ENCODE measurements at regions not wholly inside any gene's neighbourhood (a gene's known extent, or its start where the extent isn't known, plus 50 kb on each side); places are given as distances from the start of the nearest gene placed in this dataset.

DNA sequence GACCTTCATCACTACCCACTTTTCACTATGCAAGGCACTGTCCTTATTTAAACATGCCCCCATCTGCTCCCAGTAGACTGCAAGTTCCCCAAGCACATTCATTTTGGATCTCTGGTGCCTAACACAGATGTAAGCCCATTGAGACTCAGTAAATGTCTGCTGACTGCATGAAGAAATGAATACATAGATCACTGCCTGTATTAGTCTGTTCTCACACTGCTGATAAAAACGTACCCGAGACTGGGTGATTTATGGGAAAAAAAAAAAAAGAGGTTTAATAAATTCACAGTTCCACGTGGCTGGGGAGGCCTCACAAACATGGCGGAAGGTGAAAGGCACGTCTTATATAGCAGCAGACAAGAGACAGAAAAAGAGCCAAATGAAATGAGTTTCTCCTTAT is 204.9 kb downstream of the ATG4C start:
- no peak for FAIRE-seq

DNA sequence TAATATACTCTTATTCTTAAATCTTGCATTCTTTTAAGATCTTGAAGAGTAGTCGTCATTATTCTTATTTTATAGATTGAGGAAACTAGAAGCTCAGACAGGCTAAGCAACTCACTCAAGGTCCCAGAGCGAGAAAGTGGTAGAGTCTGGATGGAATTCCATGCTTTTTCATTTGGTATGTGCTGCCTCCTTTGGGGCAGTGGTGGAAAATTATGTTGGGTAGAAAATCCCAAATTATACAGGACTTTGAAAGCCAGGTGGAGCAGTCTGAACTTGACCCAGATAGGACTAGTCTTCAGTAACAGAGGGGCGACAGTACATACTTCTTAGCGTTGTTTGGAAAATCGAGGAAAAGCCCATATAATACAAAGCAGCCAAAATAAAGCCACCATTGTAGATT is 205.6 kb downstream of the ATG4C start:
- FAIRE-seq = no peak

DNA sequence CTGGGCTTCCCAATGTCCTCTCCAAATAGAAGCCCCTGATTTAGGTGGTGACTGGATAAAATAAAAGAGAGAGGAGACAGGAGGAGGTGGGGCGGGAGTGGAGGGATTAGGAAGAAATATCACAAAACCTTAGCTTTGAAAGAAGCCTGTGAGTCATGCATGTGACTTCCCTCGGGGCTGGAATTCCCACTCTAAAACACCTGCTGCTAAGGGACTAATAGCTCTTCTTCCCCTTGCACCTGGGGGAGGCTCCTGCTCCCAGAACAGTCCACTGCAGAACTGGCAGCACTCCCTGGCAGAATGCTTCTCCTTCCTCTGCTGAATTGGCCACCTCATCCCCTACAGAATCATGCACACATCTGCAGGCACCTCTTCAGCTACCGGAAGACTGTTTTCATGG is 207.2 kb downstream of the ATG4C start:
- no peak for FAIRE-seq

DNA sequence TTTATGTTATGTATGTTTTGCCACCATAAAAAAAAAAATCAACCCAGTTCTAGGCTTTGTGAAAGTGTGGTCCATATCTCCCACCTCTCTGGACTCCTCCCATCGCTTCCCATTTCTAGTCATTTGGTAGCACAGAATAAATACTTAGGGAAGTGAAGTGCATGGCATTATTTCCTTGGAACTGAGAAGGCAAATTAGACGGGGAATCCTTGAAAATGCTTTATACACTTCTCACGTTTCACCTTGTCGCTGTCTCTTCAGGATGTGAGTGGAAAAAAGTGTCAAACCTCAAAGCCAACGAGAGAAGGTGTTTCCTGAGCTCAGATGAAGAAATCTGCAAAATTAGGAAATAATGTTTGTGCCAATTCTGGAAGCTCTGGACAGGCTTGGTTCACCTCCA is 209.9 kb downstream of the ATG4C start:
- FAIRE-seq = no peak

DNA sequence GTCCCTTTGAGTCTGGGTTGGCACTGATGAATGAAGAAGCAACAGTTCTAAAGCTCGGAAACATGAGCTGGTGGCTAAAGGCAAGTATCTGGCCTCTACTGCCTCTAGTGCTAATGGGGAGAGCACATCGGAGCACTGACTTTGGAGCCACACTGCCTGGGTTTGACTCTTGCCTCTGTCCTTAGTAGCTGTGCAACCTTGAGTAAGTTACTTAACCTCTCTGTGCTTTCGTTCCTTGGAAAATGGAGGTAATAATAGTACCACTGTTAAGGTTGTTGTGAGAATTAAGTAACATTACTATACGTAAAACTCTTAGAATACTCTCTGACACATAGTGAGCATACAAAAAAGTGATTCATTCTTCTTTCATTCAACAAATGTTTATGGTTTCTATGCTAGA is 211.2 kb downstream of the ATG4C start:
- FAIRE-seq = no peak

DNA sequence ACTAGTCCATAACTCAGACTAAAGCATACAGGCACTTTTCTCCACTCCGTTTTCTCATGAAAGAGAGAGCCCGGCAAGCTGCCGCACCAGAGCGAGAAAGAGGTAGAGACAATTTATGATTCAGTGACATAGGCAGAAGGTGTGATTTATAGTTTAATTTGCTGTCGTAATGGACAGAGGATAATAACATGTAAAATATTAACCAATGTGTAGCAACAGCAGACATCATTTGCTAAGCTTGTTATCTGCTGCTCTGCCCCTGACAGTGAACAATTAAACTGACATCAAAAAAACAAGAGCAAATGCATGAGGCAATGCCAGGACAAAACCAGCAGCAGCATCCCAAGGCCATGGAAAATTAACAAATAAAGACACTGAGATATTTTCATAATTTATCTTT is 214.0 kb downstream of the ATG4C start:
- no peak for FAIRE-seq

DNA sequence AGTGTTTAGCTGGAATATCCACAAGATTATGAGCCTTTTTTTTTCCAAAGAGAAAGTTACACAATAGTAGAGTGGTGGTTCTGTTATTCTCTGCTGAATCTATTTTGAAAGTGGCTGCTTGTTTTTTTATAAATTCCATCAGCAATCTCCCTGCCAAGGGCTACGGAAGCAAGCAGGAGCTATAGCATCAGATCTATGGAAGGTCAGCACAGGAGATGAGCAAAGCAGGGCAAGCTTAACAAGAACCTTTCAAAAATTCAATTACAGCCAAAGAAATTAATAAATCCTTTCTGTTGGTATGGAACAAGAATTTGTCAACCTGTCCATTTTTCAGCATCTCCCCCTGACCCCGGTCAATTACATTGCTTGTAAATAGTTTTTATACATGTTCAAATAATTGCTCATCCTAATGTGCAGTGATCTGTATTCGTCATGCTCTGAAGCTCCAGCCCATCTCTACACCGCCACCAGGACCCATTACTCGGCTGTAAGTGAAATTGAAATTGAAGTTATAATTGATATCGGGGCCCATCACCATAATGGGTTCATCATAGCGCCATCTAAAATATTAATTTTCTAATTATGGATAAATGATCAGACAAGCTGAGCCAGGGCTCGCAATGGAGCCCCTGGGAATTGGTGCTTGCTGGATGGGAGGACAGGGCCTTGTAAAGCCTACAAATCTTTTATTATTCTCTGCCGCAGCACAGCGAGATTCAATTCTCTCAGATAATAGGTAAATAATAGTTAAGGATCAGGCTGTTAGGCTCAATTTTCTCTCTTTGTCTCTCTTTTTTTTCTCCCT is 215.1 kb downstream of the ATG4C start:
- FAIRE-seq = no peak

DNA sequence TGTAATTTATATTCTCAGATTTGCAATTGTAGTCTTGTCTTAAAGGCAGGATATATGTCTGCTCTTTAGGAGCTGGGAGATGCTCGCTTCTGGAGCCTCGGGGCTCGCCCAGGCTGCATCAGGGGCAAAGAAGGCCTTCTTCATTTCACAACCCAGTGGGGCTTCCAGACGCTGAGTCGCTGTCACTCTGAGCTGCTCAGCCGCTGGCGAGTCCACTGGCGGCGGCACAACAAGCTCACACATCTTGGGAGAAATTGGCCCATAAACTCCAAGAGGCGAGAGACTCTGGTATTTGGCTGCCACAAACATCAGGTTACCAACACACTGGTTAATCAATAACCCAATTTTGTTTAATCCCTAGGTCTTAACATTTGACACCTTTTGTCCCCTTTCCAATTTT is 216.6 kb downstream of the ATG4C start:
- FAIRE-seq = no peak

DNA sequence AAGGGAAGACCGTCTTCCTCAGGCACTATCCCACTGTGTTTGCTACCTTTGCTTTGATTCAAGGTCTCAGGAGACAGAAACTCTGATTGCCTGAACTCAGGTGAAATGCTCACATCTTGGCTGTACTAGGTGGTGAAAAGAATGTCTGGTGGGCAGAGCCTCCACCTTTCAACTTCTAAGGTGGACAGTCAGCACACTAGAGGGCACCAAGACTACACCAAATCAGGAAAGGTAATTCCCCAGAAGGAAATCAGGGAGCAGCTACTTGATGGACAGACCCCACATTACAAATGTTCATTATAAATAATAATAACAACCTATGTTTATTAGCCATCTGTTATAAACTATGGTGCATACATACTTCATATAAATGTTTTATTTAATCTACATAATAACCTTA is 220.9 kb downstream of the ATG4C start:
- no peak for FAIRE-seq

DNA sequence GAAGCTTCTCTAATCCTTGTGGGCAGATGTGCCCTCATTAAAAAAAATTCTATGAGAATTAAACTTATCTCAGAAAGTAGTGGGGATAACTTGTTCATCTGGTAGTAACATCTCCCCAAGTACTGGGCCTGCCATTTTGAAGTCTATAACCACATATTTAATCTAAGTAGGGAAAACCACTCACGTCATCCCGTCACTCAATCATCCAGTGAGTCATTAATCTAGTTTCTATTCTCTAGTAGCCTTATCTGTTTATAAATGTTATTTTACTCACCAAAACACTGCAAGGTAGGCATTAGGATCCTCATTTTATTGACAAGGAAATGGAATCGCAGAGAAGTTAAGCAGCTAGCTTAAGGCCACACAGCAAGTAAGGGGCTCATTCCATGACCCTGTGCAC is 221.9 kb downstream of the ATG4C start:
- no peak for FAIRE-seq

DNA sequence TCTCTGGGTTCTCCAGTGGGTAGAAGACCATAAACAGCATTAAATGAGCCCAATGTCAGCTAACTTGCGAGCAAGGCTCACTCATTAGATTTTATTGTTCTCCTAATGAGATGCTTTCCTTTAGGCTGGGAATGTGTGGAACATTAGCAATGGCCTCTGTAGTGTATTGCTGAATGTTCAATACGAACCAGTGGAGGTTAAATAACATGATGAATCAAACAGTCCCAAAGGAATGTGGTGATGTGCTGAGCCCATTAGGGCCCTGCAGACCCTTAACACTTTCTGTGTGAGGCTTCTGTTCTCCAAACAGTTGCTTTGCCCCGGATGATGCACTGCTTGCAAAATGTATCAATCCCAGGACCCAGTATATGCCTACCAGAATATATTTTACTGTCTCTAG is 225.5 kb downstream of the ATG4C start:
- FAIRE-seq = no peak

DNA sequence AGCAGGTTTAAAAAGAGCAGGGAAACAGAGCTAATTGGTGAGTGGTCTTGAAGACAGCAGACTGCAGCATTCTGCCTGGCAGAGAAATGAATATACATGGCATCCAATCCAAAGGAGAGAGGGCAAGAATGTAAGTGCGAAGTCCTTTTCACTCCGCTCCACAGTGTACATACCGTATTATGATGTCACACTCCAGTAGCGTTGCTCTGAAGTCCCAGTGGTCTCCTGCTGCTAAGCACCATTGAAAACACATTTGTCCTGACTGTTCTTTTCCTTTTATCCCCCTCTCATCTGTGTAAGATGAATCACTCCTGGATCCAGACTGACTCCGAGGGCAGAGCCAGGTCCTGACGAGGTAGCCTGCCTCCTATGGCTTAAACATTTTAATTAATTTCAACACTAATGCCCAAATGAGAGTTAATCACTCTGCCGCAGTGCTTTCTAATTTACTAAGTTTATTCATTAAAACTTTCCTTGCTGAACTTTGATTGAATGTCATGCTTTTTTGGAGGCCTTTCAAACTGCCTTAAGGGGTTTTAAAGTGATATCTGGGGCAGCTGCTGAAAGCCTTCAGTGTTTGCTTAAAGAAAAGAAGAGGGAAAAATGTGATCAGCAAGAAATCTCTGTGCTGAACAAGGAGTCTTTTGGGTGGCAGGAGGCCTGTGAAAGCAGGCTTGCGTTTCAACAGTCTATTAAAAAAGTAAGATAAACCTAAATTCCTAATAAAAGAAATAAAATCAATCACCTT is 227.2 kb downstream of the ATG4C start:
- FAIRE-seq = no peak

DNA sequence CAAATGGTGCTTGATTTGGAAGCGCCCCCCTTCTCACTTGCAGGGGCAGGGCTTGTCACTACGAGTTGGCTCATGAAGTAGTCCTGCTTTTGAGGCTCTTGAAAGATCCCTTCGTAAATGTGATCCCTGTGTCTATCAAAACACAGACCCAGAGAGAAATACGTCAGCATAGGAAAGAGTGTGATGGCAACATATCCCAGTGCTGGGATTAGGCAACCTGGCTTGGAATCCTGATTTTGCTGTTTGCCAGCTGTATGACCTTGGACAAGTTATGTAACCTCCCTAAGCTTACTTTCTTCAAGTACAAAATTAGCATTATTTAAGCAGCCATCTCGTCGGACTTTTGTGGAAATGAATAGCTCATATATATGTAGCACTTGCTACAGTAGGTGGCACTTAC is 228.4 kb downstream of the ATG4C start:
- FAIRE-seq = no peak

DNA sequence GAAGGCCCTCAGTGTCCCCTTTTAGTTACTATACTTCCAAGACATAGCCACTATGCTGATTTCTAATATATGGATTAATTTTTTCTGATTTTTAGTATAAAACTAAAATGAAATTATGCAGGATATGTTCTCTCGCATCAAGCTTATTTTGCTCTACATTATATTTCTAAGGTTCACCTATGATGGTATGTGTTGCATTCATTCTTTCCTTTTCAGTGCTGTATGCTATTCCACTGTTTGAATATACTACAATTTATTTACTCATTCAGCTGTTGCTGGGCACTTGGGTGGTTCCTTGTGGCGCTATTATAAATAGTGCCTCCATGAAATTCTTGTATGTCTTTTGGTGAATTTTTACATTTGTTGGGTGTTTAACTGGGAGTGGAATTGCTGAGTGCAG is 230.3 kb downstream of the ATG4C start:
- no peak for FAIRE-seq

DNA sequence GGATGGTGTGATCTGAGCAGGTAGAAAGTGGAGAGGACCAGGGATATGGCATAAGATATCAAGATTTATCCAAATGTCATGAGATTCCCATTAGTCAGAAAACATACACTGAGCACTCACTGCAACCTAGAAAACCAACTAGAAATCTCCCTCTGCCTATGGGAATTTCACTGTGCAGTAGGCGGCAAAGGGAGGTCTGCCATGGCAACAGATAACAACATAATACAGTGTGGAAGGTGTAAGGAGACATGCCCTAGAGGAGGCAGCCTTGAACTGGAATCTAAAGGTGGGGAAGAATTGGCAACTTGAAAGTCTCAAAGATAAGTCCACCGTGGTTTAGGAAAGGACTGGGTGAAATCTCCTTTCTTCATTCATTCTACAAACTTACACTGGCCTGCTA is 238.4 kb downstream of the ATG4C start:
- FAIRE-seq = no peak

DNA sequence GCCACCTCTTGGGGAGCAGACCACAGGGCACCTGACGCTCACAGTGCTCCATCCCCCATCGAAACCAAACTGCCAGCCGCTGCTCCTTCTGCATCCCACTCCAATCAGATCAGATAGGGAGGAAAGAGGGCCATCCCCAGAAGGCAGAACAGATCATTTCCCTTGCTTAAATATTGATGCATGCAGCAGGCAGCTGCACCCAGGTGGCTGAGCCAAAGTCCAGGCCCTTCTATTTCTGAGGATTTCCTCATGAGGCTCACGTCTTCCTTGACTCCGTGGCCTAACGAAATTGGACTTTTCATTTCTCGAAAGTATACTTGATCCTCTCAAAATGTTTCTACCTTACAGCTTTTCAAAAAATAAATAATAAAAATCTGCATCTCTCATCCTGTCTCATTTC is 239.2 kb downstream of the ATG4C start:
- no peak for FAIRE-seq

DNA sequence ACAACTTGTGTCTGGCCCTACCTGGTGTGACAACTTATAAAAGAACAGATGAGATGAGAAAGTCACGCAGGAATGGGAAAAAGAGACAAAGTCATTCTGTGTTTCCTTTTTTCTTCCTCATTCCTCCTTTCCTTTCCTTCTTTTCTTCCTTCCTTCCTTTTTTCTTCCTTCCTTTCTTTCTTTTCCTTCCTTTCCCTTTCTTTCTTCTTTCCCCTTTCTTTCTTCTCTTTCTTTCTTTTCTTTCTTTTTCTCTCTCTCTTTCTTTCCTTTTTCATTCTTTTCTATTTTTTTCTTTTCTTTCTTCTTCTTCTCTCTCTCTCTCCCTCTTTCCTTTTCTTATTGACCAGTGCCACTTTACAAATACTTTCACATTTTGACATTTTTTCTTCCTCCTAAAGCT is 239.7 kb downstream of the ATG4C start:
- no peak for FAIRE-seq

DNA sequence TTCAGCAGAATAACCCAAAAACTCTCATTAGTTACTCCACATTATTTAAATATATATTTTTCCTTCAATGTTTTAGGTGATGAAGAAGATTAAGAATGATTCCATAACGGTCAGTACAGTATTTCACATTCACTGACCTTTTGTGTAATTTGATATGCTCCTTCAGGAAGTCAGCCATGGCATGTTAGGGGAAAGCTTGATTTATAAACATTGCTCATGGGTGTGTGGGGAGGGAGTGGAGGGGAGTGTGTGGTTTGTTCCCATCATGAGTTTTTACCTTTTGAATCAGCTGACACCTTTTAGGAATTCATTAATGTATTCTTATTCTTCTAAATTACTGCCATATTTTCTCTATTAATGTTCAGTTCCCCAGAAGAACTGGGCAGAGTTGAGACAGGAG is 240.2 kb downstream of the ATG4C start:
- no peak for FAIRE-seq

DNA sequence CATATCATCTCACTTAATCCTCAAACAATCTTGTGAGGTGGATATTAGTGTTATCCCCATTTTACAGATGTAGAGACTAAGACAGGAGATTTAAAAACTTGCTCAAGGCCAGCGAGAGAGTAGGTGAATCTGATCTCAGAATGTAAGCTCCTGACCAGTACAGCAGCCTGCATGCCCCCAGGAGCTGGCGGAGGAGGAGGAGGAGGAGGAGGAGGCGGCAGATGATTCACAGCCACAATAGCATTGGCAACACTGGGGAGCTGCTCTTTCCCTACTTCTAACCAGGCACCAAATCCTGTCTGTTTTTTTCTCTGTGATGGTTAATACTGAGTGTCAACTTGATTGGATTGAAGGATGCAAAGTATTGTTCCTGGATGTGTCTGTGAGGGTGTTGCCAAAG is 243.2 kb downstream of the ATG4C start:
- FAIRE-seq = no peak

DNA sequence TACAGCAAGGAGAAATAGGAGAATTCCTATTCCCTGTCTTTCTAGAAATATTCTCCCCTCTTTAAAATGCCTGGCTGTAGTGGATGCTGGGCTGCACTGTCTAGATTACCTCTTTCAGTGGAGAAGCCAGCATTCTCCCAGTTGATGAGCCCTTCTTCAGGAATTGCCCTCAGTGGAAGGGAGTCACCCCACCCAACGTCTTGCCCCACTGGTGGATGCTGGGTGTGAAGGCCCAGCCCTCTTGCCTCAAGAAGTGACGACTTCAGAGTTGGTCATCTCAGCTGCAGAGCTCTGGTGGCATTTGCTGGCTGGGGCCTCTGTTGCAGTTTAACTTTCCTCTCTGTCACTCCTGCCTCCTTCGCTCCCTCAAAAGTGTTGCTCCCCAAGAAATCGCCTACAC is 248.2 kb downstream of the ATG4C start:
- no peak for FAIRE-seq

DNA sequence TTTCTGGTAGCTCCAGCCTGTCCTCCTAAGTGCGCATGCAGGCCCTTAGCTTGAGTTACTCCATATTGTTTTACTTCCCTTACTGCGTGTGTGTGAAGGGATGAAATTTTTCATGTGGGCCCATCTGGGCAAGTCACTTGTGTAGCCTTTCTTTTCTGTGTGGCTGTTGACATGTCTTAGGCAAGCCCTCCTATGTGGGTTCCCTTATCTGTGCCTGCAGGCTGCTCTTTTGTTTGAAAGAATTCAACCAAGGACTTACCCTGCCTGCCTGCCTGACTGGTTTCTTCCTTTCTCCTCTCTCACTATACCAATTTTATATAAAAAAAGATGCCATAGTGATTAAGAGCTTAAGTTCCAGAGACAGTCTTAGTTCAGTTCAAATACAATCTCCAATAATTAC is 249.3 kb downstream of the ATG4C start:
- no peak for FAIRE-seq

DNA sequence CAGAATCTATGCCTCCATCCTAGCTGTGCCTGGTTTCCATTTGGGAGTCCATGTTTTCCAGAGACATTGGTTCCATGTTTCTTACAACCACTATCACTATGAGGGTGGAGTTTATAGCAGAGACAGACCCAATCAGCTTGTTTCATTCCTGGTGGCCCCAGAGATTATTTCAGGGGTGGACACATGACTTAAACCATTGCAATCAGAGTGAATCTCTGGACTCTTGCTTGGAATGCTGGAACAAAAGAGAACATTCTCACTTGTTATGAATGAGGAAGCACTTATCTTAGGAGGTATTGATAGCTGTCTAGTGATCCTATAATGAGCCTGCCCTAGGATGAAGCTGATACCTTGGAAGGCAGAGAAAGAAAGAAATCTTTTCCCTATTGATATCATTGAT is 250.3 kb downstream of the ATG4C start:
- no peak for FAIRE-seq

DNA sequence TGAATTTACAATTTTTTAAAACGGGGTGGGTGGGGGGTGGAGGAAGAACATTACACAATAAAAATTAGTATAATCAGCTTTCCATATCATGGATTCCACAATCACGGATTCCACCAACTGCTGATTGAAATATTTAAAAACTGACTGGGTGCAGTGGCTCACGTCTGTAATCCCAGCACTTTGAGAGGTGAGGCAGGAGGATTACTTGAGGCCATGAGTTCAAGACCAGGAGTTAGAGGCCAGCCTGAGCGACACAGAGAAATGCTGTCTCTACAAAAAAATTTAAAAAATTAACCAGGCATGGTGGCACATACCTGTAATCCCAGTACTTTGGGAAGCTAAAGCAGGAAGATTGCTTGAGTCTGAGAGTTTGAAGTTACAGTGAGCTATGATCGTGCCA is 254.7 kb downstream of the ATG4C start:
- FAIRE-seq = no peak

DNA sequence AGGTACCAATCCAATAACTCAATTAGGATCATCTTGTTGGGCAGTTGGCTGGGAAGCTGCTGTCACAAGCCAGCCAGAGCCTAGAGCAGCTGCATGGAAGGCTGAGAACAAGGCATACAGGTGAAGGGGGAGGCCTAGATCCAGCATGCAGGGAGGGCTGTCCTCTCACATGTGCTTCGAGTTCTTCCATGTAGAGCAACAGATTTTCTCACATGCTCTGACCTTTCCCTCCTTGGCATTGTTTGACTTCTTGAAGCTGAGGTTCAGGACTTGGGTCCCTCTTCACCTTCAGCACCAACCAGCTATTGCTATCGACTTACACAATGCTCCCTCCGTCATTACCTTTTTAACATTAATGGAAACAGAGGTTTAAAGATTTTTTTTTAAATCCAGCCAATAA is 257.7 kb downstream of the ATG4C start:
- no peak for FAIRE-seq

DNA sequence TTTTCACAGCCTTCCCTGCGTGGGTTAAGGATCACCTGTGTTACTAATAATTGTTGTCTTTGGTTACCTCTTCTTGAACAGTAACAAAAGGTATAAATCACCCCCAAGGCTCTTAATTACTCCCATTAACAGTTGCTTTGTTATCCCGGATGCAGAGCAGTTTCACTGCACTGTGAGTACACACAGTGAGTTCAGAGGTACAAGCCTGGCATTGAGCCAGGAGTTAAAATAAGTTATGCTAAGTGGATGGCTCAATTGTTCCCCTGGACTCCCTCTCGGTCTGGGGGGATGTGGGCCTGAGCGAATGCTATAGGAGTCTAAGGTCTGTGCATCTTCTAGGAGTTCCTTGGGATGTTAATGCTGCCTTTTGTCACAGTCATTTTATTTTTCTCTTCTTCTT is 258.3 kb downstream of the ATG4C start:
- FAIRE-seq = no peak
